T-helper 1 cell treated with Interleukin-12 subunit alpha and Interleukin-12 subunit beta and Interleukin-4 antibody, amounts not matched to agents 30 ng/mL and 1 ng/mL, for 36 hours (primary cell): ENCODE measurements at regions not wholly inside any gene's neighbourhood (a gene's known extent, or its start where the extent isn't known, plus 50 kb on each side); places are given as distances from the start of the nearest gene placed in this dataset.

Experiments
- intact Hi-C: fragments of 100-400 bp; cut with micrococcal nuclease; formaldehyde crosslinking; loops from one replicate; pipeline ENCODE4 v1.15.1; 2024

DNA sequence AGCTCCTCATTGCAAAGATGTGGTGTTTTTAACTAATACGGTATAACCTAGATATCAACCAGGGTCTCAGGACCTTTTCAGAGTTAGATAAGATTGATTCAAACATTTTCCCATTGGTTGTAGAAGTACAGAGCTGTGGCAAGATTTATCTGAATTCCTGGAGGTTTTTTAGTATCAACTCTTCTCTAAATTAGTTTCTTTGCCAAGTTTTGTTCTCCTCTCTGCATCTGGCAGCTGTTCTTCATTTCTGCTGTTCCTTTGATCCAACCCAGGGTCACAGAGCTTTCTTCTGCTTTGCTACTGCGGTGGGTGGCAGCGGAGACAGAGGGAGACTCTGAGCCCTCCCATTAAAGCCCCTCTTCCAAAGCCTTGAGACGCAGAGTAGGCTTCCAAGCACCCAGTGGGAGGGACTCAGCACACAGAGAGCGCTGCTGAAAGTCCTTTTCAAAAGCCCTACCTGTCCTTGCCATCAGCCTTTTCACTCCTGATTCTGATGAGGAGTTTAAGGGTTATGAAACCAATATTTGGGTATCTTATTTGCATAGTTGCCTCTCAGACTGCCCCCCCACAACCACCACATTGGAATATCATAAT is 146.3 kb upstream of the EEPD1 start:
- intact Hi-C loops, result no loop called here

DNA sequence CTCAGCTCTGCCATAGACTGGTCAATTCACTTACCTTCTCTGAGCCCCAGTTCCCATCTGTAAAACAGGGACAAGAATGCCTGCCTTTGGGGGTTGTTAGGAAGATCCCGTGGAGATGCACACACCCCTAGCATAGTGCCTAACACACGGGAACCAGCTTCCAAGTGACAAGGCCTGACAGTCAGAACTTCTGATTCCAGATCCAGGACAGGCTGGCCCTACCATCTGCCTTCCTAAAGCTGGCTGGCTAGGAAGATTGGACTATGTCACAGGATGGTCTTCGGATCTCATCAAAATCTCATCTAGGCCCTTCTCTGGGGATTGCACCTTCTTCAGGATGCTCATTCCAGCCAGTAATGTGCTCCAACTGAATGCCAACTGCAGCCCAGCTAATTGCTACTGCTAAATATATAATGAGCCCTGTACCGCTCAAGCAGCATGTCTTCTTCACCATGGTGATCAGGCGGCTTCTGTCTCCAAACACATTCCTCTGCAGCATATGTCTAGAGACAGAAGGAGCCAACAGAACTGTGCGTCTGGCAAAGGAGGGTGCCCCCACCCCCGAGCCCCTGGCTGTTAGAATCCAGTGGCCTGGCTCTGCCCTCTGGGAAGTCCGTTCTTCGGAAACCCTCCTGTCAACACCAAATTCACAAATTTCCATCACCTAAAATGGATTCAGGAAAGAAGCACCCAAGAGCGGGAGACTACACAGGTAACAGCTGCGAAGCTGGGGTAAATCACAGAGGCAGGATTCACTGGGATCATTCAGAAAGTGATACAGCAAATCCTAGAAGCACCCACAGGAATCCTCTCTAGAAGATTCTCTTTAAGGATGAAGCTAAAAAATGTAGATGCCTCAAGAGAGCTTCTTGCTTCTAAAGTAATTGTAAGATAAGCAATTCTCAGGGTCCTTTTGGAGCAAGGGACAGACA is 142.1 kb upstream of the EEPD1 start:
- intact Hi-C loops, result no loop called here

DNA sequence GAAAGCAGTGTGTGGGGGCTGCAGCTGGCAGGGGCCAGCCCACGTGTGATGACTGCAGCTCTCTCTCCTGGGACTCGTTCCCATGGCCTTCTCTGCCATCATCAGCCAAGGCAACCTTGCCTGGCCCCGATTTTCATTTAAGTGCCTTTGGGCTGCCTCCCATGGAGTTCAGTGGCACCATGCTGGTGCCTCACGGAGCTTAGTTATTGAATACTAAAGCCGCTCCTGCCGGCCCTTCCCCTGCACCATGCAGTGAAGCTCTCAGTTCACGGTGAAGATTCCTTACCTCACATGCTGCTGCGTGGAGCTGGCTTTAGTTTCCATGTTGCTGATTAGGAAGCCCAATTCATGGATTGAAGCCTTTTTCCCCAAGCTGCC is 141.5 kb upstream of the EEPD1 start:
- intact Hi-C loops, result no loop called here

DNA sequence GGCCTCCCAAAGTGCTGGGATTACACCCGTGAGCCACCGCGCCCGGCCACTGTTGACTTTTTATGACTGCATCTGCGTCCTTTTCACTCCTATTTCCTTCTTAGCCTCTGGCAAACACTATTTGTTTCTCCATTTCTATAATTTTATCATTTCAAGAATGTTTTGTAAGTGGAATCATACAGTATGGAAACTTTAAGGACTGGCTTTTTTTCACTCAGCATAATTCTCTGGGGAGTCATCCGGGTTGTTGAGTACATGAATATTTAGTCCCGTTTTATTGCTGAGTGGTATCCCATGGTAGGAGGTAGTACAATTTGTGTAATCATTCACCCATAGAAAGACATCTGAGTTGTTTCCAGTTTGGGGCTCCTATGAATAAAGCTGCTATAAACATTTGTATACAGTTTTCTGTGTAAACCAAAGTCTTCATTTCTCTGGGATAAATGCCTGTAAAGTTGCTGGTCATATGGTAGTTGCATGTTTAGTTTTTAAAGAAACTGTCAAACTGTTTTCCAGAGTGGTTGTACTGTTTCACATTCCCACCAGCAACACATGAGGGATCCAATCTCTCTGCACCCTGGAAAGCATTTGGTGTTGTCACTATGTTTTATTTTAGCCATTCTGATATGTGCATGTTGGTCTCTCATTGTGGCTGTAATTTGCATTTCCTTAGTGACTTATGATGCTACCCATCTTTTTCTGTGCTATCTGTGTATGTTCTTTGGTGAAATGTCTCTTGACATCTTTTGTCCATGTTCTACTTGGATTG is 139.6 kb upstream of the EEPD1 start:
- intact Hi-C loops, result no loop called here

DNA sequence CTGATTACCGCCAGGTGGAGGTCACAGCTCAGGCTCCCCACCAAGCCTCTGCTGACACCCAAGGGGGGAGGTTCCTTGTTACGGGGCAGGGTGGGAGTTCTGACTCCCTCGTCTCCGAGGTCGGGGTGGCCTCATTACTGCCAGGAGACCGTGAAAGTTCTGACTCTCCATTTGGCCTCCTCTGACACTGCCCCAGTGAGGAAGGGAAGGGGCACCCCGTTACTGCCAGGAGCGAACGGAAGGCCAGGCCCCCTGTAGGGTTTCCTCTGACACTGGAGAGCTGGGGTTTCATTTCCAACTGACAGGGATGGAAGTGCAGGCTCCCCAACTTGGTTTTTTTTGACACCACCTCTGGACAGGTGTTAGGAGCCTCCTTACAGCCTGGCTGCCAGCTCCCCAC is 138.1 kb upstream of the EEPD1 start:
- intact Hi-C loops, result no loop called here

DNA sequence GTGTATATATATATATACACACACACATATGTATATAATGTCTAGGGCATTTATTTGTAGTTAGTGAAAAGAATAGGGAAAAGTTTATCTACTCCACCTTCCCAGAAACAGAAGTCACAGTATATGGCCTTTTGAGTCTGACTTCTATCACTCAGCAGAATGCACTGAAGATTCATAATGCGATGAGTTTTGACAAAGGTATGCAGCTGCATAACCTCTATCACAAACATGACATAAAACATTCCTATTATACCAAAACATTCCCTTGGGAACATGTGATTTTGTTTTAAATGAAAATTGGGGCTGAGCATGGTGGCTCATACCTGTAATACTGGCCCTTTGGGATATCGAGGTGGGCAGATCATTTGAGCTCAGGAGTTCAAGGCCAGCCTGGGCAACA is 137.3 kb upstream of the EEPD1 start:
- intact Hi-C loops, result no loop called here

DNA sequence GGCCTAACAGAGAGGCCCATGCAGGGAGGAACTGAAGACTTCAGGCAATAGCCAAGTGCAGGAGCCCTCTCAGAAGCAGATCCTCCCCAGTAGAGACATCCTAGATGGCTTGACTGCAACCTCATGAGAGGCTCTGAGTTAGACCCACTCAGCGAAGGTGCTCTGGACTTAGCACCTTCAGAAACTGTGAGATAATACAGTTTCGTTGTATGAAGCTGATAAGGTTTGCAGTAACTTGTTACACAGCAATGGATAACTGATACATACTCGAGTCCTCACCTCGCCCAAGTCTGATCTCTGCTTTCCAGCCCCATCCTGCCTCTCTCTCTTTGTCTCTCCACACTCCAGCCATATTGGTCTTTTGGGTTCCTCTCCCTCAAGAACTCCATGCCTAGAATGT is 136.4 kb upstream of the EEPD1 start:
- intact Hi-C loops, result no loop called here

DNA sequence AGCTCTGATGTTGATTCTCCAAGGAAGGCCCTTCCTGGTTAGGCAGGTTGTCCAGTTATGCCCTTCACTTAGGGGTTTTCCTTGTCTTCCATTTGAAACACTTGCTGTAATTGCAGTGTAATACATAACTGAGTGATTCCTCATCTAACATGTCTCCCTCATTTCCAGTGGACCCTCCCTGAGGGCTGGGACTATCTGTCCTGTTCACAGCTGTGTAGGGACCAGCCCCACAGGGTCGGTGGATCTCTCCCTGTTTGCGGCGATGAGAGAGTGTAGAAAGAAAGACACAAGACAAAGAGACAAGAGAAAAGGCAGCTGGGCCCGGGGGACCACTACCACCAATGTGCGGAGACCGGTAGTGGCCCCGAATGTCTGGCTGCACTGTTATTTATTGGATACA is 135.9 kb upstream of the EEPD1 start:
- intact Hi-C loops, result no loop called here

DNA sequence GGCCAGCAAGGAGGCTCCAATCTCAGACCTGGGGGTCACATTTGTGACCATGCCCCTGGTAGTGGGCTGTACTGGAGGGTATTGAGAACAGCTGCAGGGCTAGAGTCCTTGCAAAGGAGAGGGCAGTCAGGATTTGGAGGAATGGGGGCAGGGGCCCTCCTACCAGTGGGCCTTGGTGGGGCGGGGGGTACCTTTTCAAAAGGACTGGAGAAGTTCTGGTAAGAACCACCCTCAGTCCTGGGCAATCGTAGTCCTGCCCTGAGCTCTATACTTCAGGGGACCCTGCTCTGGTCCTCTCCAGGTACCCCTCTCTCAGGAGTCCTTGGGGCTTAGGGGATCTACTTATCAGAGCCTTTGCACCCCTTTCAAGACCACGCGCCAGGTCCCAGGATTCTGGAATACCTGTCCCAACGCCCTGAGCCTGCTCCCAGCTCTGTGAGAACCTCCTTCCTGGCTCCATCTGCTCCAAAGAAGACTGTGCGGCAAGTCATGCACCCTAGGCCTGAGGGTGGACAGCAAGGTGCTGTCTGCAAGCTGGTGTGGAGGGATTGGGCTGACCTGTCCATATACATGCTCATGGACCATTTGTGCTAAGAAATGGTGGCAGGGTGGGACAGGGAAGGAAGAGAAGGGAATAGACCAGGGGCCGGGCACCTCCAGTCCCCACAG is 134.1 kb upstream of the EEPD1 start:
- intact Hi-C loops, result no loop called here

DNA sequence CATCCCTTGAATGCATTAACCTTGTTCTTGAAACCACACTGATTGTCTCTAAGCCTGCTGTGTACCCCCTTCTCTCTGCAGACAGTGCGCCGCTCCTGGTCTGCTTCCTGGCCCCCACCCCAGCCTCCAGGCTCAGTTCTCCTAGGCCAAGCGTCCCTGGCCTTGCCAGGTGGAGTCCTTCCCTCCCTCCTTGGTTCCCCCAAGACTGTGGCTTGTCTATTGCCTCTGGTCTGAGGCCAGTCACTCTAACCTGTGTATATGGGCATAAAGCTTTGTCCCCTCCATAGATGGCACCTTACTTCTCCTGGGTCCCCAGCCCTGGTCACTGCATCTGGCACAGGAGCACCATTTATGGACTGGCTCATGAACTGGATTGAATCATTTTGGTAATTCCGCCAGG is 133.5 kb upstream of the EEPD1 start:
- intact Hi-C loops, result no loop called here

DNA sequence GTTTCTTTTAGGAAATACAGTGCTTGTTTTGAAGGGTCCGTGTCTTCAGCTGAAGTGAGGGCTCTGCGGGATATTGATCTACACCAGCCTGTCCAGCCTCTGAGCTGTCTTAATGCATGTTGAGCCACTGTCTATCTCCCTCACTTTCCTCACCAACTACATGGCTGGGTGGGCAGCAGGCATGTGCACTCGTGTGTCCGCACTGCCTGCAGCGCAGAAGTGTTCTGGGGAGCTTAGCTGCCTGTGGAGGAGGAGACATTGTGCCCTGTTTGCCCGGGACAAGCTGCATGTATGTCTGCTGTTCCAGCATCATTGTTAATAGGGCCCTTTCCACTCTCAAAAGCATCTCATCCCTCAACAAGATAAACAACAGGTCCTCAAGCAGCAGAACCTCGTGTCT is 133.1 kb upstream of the EEPD1 start:
- intact Hi-C loops, result no loop called here

DNA sequence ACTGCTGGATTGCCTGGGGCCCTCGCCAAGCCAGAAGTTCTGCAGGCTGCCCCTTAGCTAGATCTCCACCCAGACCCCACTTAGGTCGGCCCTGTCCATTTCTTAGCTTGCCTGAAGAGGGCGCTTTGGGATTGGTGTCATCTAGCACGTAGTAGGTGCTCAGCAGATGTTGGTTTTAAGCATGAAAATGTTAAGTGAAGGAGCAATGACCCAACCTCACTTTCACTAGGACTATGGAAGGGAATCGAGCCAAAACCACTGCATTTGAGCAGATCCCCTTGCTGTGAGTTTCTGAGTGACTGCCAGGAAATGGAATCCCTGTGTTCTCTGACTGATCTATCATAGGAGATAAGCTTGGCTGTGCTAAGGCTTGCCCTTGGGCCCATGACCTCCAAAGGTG is 131.7 kb upstream of the EEPD1 start:
- intact Hi-C loops, result loop anchor here (1.0 kb wide), 1 partner anchor 270 kb away; no protein-coding TSS in a partner anchor

DNA sequence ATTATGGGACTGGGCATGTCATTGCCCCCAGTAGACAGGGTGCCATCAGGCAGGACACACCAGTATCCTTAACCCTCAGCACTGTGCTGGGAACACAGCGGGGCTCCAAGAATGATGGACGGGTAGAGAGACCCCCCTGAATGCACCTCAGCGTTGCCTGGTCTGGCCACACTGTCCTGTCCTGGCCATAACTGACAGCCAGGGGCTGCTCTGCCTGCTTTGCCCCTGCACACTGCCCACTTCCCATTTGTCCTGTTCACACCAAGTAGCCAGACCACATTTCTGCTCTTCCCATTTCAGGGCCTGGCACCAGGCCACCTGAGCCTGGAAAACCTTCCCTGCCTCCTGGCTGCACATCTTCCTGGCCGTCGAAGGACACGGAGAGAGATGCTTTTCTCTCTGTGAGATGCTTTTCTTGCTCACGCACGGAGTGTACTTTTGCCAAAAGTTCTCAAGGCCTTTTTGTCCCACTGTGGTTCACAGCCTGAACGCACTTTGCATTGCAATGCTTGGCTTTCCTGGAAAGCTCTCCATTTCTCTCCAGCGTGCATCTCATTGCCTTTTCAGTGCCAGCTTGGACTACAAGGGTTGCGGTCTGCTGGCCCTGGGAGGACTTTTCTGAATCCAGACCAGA is 131.0 kb upstream of the EEPD1 start:
- intact Hi-C loops, result loop anchor here (1.0 kb wide), 1 partner anchor 269 kb away; no protein-coding TSS in a partner anchor

DNA sequence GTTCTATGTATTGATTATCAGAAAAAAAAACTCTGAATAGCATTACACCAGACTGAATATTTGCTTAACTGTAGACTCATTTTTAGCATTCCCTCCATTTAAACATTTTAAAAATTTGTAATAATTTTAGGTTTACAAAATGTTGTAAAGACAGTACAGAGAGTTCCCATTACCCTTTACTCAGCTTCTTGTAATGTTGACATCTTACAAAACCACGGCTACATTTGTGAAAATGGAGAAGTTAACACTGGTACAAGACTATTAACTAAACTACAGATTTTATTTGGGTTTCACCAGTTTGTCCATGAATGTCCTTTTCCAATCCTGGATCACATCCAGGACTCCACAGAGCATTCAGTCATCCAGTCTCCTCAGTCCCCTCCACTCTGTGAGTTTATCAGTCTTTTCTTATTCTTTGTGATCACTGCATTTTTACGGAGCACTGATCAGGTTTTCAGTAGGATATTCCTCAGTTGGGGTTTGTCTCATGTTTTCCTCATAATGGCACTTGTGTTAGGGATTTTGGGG is 130.0 kb upstream of the EEPD1 start:
- intact Hi-C loops, result no loop called here

DNA sequence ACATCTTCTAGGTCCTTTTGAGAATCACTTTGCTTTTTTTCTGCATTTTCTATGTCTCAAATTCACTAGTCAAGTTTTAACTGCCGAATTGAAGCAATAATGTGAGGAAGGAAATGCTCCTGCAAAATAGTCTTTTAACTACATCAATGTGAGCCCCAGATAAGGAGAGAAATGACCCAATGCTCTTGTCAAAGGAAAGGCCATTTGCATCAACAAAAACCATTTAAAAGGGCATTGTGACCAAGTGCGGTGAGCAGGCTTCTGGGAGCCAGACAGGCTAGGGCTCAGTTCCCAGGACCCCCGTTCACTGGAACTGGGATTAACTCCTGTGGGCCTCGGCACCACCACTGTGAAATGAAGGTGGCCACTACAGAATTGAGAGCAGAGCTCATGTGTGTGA is 127.9 kb upstream of the EEPD1 start:
- intact Hi-C loops, result no loop called here

DNA sequence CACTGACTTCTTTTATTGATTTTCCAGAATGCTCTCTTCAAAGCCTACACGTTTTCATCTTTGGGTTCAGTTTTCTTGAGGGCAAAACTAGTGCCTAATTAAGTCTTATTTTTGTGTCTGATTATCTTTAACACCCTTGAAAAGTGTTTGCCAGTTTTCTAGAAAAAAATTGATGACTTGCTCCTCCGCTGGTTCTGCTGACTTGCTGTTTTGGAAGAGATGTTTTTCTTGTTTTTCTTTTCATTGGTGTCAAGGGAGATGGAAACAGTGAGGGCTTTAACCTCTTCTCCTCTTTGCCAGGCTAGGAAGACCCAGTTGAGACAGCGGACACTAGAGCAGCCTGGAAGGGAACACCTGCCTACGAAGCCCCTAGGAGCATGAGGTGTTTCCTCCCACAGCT is 123.7 kb upstream of the EEPD1 start:
- intact Hi-C loops, result no loop called here

DNA sequence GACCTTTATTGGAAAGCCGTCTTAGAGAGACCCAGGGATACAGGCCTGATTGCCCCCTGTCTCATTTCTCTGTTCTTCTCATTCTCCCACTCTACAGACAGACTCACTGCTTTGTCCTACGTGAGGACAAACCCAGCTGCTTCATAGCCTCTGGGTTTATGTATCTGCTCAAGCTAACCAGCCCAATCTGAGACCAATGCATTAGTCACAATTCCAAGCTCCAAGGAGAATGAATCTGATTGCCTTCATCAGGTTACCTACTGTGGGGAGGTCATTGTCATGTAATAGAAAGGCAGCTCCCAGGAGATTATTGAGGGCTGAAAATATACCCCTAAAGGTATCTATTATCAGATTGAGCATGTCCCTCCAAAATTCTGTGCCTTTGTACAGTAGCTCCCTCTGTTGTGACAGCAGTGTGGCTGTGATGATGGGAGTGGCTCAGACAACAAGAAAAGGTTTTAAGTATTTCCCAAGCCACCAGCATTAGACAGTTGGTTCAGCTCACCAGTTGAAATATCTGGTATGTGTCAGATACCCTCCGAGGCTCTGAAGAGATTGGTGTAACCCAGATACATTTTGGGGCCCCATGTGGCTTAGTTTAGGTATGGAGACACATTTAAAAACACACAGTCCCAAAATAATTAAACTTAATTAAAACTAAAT is 123.1 kb upstream of the EEPD1 start:
- intact Hi-C loops, result no loop called here

DNA sequence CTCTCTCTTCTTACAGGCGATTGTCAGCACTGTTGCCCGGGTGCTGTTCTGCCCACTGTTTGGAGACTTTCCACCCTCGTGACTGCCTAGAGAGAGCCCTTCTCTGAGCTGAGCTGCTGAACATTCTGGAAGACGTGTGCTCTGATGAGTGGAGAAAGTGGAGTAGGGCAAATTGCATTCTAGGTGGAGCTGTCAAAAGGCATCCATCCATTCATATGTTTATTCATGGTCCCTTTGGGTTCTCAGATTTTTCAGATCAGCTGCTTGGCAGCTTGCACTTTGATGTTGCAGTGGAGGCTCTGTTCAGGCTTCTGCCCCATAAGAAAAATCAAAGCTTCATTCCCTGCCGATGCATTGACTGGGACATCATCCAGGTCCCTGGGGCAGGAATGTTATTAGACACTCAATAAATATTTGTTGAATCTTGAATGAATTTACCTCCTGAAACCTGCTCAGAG is 120.7 kb upstream of the EEPD1 start:
- intact Hi-C loops, result no loop called here

DNA sequence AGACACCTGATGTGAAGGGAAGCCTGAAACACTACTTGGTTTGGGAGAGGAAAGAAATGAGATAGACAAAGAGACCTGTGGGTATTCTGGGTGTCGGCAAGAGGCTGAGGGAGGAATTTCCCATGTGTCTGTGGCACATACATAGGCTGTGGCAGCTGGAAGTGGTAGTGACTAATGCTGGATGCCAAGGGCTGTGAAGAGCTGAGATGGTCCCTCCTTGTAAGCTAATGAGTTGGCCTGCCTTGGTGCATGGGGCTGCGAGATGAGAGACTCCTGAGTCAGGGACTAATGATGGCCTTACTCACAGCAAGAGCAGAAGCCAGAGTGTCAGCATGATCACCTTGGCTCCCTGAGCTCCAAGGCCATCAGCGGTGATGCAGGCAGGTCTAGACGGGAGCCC is 119.0 kb upstream of the EEPD1 start:
- intact Hi-C loops, result no loop called here

DNA sequence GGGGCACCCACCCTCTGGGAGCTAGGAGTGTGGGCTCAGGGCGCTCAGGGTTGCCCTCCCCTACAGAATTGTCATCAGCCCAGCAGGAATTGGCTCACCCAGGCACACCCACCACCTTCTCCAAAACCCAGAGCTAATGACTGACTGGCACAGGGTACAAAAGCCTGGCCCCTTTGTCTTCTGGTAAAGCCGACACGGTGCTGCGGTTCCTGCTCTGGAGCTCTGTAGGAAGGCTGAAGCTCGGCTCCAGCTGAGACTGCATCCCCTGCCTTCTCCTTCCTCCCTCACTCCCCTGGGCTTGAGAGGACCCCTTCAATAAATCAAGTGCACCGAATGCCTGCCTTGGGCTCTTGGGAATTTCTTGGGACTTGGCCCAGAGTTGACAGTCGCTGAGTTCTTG is 117.9 kb upstream of the EEPD1 start:
- intact Hi-C loops, result no loop called here
